ENCODE measurements at regions not wholly inside any gene's neighbourhood (a gene's known extent, or its start where the extent isn't known, plus 50 kb on each side); places are given as distances from the start of the nearest gene placed in this dataset.

DNA sequence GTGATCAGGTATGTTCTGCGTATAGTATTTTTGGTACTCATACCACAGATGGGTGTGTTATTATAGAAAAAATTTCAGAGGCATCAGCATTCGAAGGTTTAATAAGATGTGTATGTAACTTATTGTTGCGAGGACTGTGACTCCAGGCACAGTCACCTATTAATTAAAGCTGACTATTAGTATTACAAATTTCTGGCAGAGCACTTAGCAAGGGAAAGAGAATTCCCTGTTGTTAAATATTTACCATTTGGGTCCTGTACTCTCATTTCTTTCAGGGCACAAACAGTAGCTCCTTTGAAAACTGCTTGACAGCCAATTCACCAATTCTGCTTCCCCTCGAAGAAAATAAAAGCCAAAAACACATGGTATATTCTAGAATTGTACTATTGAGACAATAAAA, 653.8 kb downstream of the ELAVL2 start:
- TF ChIP-seq SMC3 (conservative IDR thresholded peaks at IDR 0.05; ENCODE audit: poor library complexity) (no peak), POLR2AphosphoS5 (IDR thresholded peaks at IDR 0.05) (no peak), EZH2 (IDR thresholded peaks at IDR 0.05; ENCODE audit: borderline replicate concordance, insufficient read depth, low read length, poor library complexity, severe bottlenecking) (no peak), TAF1 (IDR thresholded peaks at IDR 0.05; ENCODE audit: low read depth) (no peak), EP300 (conservative IDR thresholded peaks at IDR 0.05; ENCODE audit: poor library complexity, severe bottlenecking) (no peak), RAD21 (conservative IDR thresholded peaks at IDR 0.05) (no peak), MXI1 (conservative IDR thresholded peaks at IDR 0.05; ENCODE audit: poor library complexity, severe bottlenecking) (no peak)
- TF ChIP-seq, protein P1, sequence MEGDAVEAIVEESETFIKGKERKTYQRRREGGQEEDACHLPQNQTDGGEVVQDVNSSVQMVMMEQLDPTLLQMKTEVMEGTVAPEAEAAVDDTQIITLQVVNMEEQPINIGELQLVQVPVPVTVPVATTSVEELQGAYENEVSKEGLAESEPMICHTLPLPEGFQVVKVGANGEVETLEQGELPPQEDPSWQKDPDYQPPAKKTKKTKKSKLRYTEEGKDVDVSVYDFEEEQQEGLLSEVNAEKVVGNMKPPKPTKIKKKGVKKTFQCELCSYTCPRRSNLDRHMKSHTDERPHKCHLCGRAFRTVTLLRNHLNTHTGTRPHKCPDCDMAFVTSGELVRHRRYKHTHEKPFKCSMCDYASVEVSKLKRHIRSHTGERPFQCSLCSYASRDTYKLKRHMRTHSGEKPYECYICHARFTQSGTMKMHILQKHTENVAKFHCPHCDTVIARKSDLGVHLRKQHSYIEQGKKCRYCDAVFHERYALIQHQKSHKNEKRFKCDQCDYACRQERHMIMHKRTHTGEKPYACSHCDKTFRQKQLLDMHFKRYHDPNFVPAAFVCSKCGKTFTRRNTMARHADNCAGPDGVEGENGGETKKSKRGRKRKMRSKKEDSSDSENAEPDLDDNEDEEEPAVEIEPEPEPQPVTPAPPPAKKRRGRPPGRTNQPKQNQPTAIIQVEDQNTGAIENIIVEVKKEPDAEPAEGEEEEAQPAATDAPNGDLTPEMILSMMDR (IDR thresholded peaks at IDR 0.05; ENCODE audit: poor library complexity, severe bottlenecking) = no peak
- TF ChIP-seq, protein P2, sequence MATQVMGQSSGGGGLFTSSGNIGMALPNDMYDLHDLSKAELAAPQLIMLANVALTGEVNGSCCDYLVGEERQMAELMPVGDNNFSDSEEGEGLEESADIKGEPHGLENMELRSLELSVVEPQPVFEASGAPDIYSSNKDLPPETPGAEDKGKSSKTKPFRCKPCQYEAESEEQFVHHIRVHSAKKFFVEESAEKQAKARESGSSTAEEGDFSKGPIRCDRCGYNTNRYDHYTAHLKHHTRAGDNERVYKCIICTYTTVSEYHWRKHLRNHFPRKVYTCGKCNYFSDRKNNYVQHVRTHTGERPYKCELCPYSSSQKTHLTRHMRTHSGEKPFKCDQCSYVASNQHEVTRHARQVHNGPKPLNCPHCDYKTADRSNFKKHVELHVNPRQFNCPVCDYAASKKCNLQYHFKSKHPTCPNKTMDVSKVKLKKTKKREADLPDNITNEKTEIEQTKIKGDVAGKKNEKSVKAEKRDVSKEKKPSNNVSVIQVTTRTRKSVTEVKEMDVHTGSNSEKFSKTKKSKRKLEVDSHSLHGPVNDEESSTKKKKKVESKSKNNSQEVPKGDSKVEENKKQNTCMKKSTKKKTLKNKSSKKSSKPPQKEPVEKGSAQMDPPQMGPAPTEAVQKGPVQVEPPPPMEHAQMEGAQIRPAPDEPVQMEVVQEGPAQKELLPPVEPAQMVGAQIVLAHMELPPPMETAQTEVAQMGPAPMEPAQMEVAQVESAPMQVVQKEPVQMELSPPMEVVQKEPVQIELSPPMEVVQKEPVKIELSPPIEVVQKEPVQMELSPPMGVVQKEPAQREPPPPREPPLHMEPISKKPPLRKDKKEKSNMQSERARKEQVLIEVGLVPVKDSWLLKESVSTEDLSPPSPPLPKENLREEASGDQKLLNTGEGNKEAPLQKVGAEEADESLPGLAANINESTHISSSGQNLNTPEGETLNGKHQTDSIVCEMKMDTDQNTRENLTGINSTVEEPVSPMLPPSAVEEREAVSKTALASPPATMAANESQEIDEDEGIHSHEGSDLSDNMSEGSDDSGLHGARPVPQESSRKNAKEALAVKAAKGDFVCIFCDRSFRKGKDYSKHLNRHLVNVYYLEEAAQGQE (IDR thresholded peaks at IDR 0.05; ENCODE audit: borderline replicate concordance) = no peak
